ENCODE measurements at regions not wholly inside any gene's neighbourhood (a gene's known extent, or its start where the extent isn't known, plus 50 kb on each side); places are given as distances from the start of the nearest gene placed in this dataset.

DNA sequence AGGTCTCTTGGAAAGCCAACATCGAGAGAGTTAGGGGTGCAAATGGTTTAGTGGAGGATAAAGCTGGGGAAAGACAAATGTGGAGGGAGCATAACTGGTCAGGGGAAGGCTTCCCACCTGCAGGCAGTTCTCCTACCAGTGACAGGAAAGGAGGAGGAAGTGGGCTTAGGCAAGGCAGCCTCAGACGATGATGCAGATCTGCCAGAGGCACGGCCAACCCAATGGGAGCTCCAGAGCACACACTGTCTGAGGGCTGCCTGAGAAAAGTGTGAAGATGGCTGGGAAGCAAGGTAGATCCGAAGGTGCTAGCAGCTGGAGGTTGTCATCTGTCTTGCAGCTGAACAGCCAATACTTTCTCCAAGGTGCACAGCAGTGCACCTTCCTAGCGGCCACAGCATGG, 178.8 kb downstream of the C7orf25 start:
- TF ChIP-seq CTCF (IDR thresholded peaks at IDR 0.05), result no peak

DNA sequence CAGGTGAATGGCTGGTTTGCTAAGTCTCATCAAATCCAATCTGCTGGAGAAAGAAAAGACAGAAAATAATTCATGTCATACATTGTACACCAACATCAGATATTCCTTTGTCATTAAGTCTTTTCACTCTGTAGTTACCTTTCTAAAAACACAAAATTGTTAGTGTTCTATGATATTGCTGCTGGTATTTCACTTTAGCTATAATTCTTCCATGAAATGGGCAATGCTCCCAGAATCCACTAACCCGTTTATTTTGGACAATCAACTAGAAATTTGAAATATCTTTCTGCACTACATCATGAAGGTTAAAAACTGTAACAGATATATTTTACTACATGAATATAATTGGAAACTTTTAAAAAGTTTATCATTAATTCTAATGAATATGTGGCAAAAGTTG, 181.3 kb downstream of the C7orf25 start:
- TF ChIP-seq CTCF (IDR thresholded peaks at IDR 0.05), result no peak

DNA sequence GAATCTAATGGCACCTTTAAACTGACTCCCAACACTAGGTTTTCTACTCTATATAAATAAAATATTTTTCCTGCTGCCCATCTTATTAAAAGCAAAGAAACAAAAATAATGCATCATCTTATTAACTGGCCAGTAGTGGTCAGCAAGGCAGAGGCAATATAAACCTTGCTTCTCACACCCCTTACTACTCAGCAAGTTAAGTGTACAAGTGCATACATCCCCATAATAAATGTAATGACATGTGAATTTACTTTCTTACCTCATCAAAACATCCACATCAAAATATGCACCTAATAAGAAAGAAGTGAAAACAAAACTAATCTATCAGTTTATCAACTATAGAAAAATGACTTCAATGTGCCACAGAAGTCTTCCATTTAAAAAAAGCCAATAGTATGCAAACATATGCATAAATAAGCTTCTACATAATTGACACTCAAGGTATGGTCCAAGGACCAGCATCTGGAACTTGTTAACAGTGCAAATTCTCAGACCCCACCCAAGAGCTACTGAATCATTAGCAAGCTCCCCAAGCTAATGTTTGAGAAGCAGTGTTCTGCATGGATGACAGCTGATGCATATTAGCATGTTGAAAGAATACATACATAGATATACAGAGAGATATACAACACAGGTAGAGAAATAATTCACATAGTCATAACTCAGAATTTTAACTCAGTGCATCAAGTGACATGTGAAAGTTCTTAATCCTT, 182.7 kb downstream of the C7orf25 start:
- TF ChIP-seq CTCF (IDR thresholded peaks at IDR 0.05), result no peak

DNA sequence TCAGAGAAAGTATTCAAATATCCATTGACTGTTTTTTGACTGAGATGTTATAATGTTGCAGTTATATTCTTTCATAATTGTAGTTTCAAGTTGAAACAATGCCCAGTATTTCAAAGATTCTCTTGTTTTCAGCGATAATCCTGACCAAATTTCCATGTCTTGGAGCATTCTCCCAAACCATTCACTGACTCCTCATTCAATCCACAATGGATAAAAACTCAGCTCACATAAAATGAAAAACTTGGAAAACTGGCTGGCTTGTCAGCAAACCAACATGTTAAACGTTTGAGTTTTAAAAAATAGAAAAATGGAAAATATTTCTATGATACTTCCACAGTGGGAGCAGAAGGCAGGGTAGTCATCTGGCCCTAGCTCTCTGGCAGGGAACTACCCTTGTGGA, 184.4 kb downstream of the C7orf25 start:
- TF ChIP-seq CTCF (IDR thresholded peaks at IDR 0.05), result no peak

GRCh38 chr7:42726066-42726785, 185.6 kb downstream of the C7orf25 start:
- no peak for TF ChIP-seq CTCF (IDR thresholded peaks at IDR 0.05)

- TF ChIP-seq CTCF (IDR thresholded peaks at IDR 0.05), result no peak
These were observed 189.2 kb downstream of the C7orf25 start for GRCh38 chr7:42722716-42723115.

DNA sequence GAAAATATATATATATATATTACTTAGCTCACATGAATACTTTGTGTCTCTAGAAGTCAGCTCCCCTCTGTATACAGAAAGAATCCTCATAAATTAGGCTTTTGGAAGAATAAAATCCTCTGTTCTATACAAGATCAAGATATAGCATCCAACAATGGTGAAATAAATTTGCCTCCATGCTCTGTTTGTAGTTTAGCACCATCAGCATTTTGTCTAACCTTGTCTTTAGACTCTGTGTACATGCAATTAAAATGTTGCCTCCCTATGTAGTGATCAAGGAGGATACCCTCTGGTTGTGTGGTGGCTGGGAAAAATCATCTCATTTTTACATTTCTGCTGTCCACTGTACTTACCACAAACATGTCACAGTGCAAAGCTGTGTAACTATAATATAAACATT, 189.7 kb downstream of the C7orf25 start:
- TF ChIP-seq CTCF (IDR thresholded peaks at IDR 0.05), result no peak

All from LNCAP (cell line).